ENCODE measurements at regions not wholly inside any gene's neighbourhood (a gene's known extent, or its start where the extent isn't known, plus 50 kb on each side); places are given as distances from the start of the nearest gene placed in this dataset.

GRCh38 chr1:104182251-104182650, 432.6 kb downstream of the AMY1C start:
- TF ChIP-seq EZH2 (optimal IDR thresholded peaks at IDR 0.05; ENCODE audit: low read depth, low read length) (no peak), EZH2phosphoT487 (IDR thresholded peaks at IDR 0.05; ENCODE audit: low read length) (no peak)
- TF ChIP-seq, protein P1, sequence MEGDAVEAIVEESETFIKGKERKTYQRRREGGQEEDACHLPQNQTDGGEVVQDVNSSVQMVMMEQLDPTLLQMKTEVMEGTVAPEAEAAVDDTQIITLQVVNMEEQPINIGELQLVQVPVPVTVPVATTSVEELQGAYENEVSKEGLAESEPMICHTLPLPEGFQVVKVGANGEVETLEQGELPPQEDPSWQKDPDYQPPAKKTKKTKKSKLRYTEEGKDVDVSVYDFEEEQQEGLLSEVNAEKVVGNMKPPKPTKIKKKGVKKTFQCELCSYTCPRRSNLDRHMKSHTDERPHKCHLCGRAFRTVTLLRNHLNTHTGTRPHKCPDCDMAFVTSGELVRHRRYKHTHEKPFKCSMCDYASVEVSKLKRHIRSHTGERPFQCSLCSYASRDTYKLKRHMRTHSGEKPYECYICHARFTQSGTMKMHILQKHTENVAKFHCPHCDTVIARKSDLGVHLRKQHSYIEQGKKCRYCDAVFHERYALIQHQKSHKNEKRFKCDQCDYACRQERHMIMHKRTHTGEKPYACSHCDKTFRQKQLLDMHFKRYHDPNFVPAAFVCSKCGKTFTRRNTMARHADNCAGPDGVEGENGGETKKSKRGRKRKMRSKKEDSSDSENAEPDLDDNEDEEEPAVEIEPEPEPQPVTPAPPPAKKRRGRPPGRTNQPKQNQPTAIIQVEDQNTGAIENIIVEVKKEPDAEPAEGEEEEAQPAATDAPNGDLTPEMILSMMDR (IDR thresholded peaks at IDR 0.05; ENCODE audit: low read length), result no peak

Data from MM.1S (cell line).